ENCODE measurements at regions not wholly inside any gene's neighbourhood (a gene's known extent, or its start where the extent isn't known, plus 50 kb on each side); places are given as distances from the start of the nearest gene placed in this dataset.

DNA sequence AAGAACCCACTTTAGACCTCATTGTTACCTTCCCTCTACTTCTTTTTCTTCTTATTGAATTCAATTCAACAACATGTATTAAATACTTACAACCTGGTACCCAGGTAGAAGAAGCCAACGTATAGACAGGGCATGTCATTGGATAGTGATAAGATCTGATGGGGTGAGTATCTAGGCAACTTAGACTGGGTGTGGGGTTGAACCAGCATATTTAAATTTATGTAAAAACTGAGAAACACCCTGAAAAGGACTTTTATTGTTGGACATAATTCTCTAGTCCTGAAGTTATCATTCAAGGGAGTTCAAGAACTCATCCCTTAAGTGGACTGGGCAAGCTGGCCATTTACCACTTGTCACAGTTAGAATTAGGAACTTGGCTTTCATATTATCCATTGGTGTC lies 139.2 kb downstream of the ZIC5 start:
- Mint-ChIP-seq H3K4me1 (ENCODE audit: low read depth) (no peaks in the 10 kb centered on the region), H3K9me3 (ENCODE audit: low read depth) (no peaks in the 10 kb centered on the region), H3K27ac (ENCODE audit: unreplicated experiment) (no peak overlapping the region), H3K4me3 (ENCODE audit: unreplicated experiment) (no peak overlapping the region), H3K27me3 (ENCODE audit: low read depth) (peaks cover 6% of the 10 kb centered on the region), H3K36me3 (ENCODE audit: low read depth) (no peaks in the 10 kb centered on the region)
- TF ChIP-seq, protein P1, sequence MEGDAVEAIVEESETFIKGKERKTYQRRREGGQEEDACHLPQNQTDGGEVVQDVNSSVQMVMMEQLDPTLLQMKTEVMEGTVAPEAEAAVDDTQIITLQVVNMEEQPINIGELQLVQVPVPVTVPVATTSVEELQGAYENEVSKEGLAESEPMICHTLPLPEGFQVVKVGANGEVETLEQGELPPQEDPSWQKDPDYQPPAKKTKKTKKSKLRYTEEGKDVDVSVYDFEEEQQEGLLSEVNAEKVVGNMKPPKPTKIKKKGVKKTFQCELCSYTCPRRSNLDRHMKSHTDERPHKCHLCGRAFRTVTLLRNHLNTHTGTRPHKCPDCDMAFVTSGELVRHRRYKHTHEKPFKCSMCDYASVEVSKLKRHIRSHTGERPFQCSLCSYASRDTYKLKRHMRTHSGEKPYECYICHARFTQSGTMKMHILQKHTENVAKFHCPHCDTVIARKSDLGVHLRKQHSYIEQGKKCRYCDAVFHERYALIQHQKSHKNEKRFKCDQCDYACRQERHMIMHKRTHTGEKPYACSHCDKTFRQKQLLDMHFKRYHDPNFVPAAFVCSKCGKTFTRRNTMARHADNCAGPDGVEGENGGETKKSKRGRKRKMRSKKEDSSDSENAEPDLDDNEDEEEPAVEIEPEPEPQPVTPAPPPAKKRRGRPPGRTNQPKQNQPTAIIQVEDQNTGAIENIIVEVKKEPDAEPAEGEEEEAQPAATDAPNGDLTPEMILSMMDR (IDR thresholded peaks at IDR 0.05) = no peak
- no peak for DNase-seq (ENCODE audit: low spot score)

DNA sequence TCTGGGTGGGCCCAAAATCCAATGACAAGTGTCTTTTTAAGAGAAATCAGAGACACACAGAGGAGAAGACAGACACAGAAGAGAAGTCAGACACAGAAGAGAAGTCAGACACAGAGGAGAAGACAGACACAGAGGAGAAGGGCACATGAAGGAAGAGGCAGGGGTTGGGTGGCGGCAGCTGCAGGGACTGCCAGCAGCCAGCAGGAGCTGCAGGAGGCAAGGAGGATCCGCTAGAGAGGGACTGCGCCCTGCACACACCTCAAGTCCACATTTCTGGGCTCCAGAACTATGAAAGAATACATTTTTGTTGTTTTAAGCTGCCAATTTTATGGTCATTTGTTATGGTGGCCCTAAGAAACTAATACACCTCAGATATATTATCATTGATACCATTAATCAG lies 140.6 kb downstream of the ZIC5 start:
- H3K4me1 Mint-ChIP-seq (ENCODE audit: low read depth) = no peaks in the 10 kb centered on the region
- peaks cover 6% of the 10 kb centered on the region for H3K27me3 Mint-ChIP-seq (ENCODE audit: low read depth)
- no peak for DNase-seq (ENCODE audit: low spot score)
- no peak overlapping the region for H3K4me3 Mint-ChIP-seq (ENCODE audit: unreplicated experiment)
- no peaks in the 10 kb centered on the region for H3K9me3 Mint-ChIP-seq (ENCODE audit: low read depth)
- H3K36me3 Mint-ChIP-seq (ENCODE audit: low read depth) = no peaks in the 10 kb centered on the region
- TF ChIP-seq, protein P1 (IDR thresholded peaks at IDR 0.05) = no peak
- no peak overlapping the region for H3K27ac Mint-ChIP-seq (ENCODE audit: unreplicated experiment)

DNA sequence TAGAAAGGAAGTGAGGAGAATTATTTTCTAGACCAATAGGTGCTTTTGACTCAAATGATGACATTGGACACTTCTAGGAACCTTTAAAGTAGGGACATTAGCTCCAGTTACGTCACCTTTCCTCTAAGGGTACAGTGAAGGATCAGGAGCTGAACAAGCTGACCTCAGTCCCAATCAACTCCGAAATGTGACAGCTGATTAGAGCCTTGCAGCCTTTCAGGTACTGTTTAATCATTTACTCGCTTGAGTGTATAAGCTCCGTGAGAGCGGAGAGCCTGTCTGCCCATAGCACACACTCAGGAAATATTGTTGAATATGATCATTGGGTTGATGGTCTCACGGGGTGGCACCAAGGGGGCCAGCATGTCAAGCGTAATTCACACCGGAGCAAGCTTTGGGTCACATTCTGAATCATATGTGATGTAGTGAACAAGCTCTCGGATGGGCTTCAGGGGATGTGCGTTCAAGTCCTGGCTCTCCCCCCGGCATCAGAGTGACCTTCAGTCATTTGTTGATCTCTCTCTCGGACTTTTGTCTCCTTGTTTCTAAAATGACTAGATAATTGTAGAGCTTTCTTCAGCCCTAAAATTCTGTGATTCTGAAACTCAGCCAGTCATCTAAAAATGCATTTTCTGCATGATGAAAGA lies 141.9 kb downstream of the ZIC5 start:
- peaks cover 4% of the 10 kb centered on the region for H3K27me3 Mint-ChIP-seq (ENCODE audit: low read depth)
- no peaks in the 10 kb centered on the region for H3K36me3 Mint-ChIP-seq (ENCODE audit: low read depth)
- no peak overlapping the region for H3K27ac Mint-ChIP-seq (ENCODE audit: unreplicated experiment)
- no peak overlapping the region for H3K4me3 Mint-ChIP-seq (ENCODE audit: unreplicated experiment)
- no peaks in the 10 kb centered on the region for H3K4me1 Mint-ChIP-seq (ENCODE audit: low read depth)
- DNase-seq (ENCODE audit: low spot score) = no peak
- H3K9me3 Mint-ChIP-seq (ENCODE audit: low read depth) = no peaks in the 10 kb centered on the region
- TF ChIP-seq, protein P1 (IDR thresholded peaks at IDR 0.05) = no peak

DNA sequence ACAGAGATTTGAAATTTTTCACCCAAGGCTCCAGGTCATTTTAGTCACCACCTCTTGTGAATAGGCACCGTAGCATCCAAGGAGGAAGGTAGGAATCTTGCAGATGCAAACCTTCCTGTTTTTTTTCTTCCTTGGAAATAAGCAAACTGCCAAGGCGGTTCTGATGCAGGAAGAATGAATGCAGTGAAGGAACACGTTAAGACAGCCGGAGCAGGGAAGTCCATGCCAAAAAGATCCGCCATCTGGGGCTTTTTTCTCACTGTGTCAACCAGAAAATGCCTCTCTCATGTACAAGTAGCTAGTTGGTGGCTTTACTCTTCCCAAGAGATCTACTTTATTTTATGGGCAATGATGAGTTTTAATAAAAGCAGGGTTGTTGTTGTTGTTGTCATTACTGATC lies 142.4 kb downstream of the ZIC5 start:
- no peak for DNase-seq (ENCODE audit: low spot score)
- H3K9me3 Mint-ChIP-seq (ENCODE audit: low read depth) = no peaks in the 10 kb centered on the region
- H3K27ac Mint-ChIP-seq (ENCODE audit: unreplicated experiment) = no peak overlapping the region
- peaks cover 3% of the 10 kb centered on the region for H3K36me3 Mint-ChIP-seq (ENCODE audit: low read depth)
- H3K4me1 Mint-ChIP-seq (ENCODE audit: low read depth) = no peaks in the 10 kb centered on the region
- peaks cover 4% of the 10 kb centered on the region for H3K27me3 Mint-ChIP-seq (ENCODE audit: low read depth)
- H3K4me3 Mint-ChIP-seq (ENCODE audit: unreplicated experiment) = no peak overlapping the region
- TF ChIP-seq, protein P1 (IDR thresholded peaks at IDR 0.05) = no peak

DNA sequence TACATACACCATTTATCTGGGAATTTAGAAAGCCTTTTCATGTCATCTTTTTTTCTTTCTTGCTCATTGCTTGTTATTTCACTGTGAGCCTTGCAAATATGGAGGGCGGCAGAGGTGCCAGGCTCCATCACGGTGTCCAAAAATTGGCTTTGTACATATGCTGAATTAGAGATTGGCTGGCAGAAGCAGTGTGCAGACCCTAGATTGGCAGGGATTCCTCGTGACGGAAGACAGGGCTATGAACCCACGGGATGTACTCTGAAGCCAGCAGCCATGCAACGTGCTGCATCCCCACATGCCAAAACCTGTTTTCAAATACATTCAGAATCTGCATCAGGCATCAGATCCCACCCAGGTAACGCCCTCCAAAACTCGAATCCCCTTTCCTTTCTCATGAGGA lies 142.8 kb downstream of the ZIC5 start:
- no peak overlapping the region for H3K4me3 Mint-ChIP-seq (ENCODE audit: unreplicated experiment)
- peaks cover 2% of the 10 kb centered on the region for H3K9me3 Mint-ChIP-seq (ENCODE audit: low read depth)

More for the DNA sequence above, 142.8 kb downstream of the ZIC5 start:
- H3K27me3 Mint-ChIP-seq (ENCODE audit: low read depth) = peaks cover 4% of the 10 kb centered on the region
- H3K36me3 Mint-ChIP-seq (ENCODE audit: low read depth) = peaks cover 3% of the 10 kb centered on the region
- H3K27ac Mint-ChIP-seq (ENCODE audit: unreplicated experiment) = no peak overlapping the region
- no peaks in the 10 kb centered on the region for H3K4me1 Mint-ChIP-seq (ENCODE audit: low read depth)
- TF ChIP-seq, protein P1 (IDR thresholded peaks at IDR 0.05) = no peak
- no peak for DNase-seq (ENCODE audit: low spot score)
